GM19023 (cell line): ENCODE measurements at regions not wholly inside any gene's neighbourhood (a gene's known extent, or its start where the extent isn't known, plus 50 kb on each side); places are given as distances from the start of the nearest gene placed in this dataset.

Source experiments
- ATAC-seq: cut with Tn5 transposase; IDR thresholded peaks from one replicate; pipeline ENCODE4 v1.9.1; 2021; ENCODE audit warnings: mild to moderate bottlenecking, moderate library complexity; ENCODE audit not compliant: unreplicated experiment

- ATAC-seq = no peak
Observed at GRCh38 chr6:14187406-14187805, 69.8 kb downstream of the CD83 start.

- no peak for ATAC-seq
Observed at GRCh38 chr6:14189074-14189473, 71.5 kb downstream of the CD83 start.

GRCh38 chr6:14190191-14190928 lies 72.8 kb downstream of the CD83 start:
- no peak for ATAC-seq

- no peak for ATAC-seq
Observed at GRCh38 chr6:14190929-14191224, 73.3 kb downstream of the CD83 start.

- ATAC-seq = no peak
Observed at GRCh38 chr6:14191761-14192160, 74.2 kb downstream of the CD83 start.

- ATAC-seq = no peak
Observed at GRCh38 chr6:14192216-14192788, 74.7 kb downstream of the CD83 start.

- no peak for ATAC-seq
Observed at GRCh38 chr6:14193524-14193923, 76.0 kb downstream of the CD83 start.

- ATAC-seq = no peak
Observed at GRCh38 chr6:14194483-14194882, 76.9 kb downstream of the CD83 start.

GRCh38 chr6:14194976-14195375 lies 77.4 kb downstream of the CD83 start:
- no peak for ATAC-seq

- ATAC-seq = no peak
Observed at GRCh38 chr6:14196026-14196425, 78.5 kb downstream of the CD83 start.

- no peak for ATAC-seq
Observed at GRCh38 chr6:14197118-14197517, 79.5 kb downstream of the CD83 start.

GRCh38 chr6:14200047-14200446 lies 82.5 kb downstream of the CD83 start:
- no peak for ATAC-seq

- no peak for ATAC-seq
Observed at GRCh38 chr6:14202947-14203346, 85.4 kb downstream of the CD83 start.

- no peak for ATAC-seq
Observed at GRCh38 chr6:14206391-14206790, 88.8 kb downstream of the CD83 start.

- no peak for ATAC-seq
Observed at GRCh38 chr6:14207448-14207847, 89.9 kb downstream of the CD83 start.

- no peak for ATAC-seq
Observed at GRCh38 chr6:14209000-14209399, 91.4 kb downstream of the CD83 start.

- ATAC-seq = no peak
Observed at GRCh38 chr6:14210077-14210476, 92.5 kb downstream of the CD83 start.

GRCh38 chr6:14210663-14211561 lies 93.3 kb downstream of the CD83 start:
- ATAC-seq = peak; percentile 97

- ATAC-seq = peak; percentile 4
Observed at GRCh38 chr6:14211562-14211942, 94.0 kb downstream of the CD83 start.

- ATAC-seq = no peak
Observed at GRCh38 chr6:14212020-14212419, 94.4 kb downstream of the CD83 start.

- ATAC-seq = no peak
Observed at GRCh38 chr6:14212632-14213031, 95.1 kb downstream of the CD83 start.
